ENCODE measurements at regions not wholly inside any gene's neighbourhood (a gene's known extent, or its start where the extent isn't known, plus 50 kb on each side); places are given as distances from the start of the nearest gene placed in this dataset.

DNA sequence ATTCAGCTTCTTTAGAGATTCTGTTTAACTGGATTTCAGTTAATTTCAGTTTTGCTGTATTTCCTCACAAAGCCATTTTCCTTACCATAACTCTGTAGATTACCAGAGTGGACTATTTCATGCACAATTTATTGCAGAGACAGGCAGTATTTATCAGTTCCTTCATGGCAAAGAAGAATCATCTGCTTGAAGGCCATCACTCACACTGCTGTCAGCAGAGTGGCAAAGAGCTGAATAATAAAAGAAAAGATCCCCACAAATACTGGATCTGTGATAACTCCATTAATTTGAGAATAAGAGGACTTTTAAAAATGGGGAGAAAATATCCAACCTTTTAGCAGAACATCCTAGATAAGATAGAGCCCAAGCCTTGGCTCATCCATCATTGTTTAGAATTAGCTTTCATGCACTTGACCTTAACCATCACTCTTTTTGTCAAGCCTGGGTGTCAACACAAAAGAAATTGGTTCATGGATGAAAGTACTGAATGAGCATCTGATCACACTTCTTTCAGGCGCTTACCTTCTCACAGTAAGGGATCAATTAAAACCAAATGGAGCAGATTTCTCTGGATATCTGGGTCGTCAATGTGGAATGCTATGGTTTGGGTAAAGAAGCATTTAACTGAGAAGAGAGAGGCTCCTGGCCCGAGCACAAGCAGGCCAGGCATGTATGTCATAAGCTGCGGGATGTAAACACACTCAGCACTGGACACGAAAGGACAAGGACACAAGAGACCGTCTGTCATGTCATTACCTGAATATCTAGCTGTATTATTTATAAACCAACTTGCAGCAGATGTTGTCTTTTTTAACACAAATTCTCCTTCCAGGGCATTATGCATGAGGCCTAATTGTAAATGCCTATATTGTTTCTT is 376.2 kb downstream of the ZNF521 start:
- peaks cover 0 to 4% of the 10 kb centered on the region in 2 experiments for H3K4me1 ChIP-seq (ENCODE audit: control insufficient read depth in 1 of 2, insufficient read depth in 1 of 2, low read depth in 1 of 2, low read length in 1 of 2)
- TF ChIP-seq, protein P1, sequence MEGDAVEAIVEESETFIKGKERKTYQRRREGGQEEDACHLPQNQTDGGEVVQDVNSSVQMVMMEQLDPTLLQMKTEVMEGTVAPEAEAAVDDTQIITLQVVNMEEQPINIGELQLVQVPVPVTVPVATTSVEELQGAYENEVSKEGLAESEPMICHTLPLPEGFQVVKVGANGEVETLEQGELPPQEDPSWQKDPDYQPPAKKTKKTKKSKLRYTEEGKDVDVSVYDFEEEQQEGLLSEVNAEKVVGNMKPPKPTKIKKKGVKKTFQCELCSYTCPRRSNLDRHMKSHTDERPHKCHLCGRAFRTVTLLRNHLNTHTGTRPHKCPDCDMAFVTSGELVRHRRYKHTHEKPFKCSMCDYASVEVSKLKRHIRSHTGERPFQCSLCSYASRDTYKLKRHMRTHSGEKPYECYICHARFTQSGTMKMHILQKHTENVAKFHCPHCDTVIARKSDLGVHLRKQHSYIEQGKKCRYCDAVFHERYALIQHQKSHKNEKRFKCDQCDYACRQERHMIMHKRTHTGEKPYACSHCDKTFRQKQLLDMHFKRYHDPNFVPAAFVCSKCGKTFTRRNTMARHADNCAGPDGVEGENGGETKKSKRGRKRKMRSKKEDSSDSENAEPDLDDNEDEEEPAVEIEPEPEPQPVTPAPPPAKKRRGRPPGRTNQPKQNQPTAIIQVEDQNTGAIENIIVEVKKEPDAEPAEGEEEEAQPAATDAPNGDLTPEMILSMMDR (IDR thresholded peaks at IDR 0.05), result no peak
- H3K9me3 ChIP-seq, result no peaks in the 10 kb centered on the region

DNA sequence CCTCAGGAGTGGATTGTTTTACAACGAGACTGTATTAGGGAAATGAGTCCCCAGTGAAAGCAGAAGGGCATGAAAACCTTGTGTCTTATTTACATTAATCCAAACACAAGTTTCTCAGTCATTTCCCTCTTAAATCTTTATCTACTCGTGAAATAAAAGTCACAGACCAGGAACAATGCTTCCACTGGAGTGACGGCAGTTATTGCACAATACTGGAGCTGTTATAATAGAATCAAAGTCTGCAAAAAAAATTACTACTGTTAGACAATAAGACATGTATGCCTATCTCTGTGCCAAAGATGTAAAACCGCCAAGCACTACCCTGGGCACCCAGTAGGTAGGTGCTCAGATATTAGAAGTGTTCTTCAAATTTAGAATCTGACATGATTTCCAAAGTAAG is 375.5 kb downstream of the ZNF521 start:
- no peak overlapping the region for H3K4me3 ChIP-seq (ENCODE audit: low read depth in 1 of 2, low read length in 1 of 2)
- no peak overlapping the region for H3K27ac ChIP-seq
- TF ChIP-seq, protein P1 (IDR thresholded peaks at IDR 0.05), result no peak
- H3K4me1 ChIP-seq (ENCODE audit: control insufficient read depth in 1 of 2, insufficient read depth in 1 of 2, low read depth in 1 of 2, low read length in 1 of 2), result no peaks in the 10 kb centered on the region
- no peaks in the 10 kb centered on the region for H3K36me3 ChIP-seq
- no peaks in the 10 kb centered on the region for H3K9me3 ChIP-seq
- no peaks in the 10 kb centered on the region for H3K27me3 ChIP-seq

More for the DNA sequence above, 376.2 kb downstream of the ZNF521 start:
- no peak overlapping the region for H3K27ac ChIP-seq
- H3K27me3 ChIP-seq, result no peaks in the 10 kb centered on the region
- H3K36me3 ChIP-seq, result no peaks in the 10 kb centered on the region
- no peak overlapping the region for H3K4me3 ChIP-seq (ENCODE audit: low read depth in 1 of 2, low read length in 1 of 2)

DNA sequence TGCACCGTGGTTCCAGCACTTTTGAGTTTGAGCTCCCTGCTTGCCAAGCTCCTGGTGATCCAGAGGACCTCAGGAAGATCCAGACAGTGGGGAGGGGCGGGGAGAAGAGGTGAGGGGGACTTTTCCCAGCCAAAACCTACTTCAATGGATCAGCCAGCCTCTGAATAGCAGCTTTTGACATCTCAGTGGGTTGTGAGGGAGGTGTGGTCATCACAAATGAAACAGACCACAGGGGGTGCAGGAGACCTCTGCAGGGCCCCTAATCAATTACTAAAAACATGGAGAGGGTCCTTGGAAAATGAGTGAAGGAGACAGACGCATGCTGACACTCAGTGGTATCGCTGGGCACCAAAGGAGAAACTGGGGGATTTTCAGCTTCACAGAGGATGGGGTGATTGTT is 372.7 kb downstream of the ZNF521 start:
- Histone ChIP-seq H3K36me3 (no peaks in the 10 kb centered on the region), H3K4me1 (ENCODE audit: control insufficient read depth in 1 of 2, insufficient read depth in 1 of 2, low read depth in 1 of 2, low read length in 1 of 2) (no peaks in the 10 kb centered on the region), H3K9me3 (no peaks in the 10 kb centered on the region), H3K27me3 (no peaks in the 10 kb centered on the region), H3K27ac (no peak overlapping the region), H3K4me3 (ENCODE audit: low read depth in 1 of 2, low read length in 1 of 2) (no peak overlapping the region)
- TF ChIP-seq, protein P1 (IDR thresholded peaks at IDR 0.05), result no peak

DNA sequence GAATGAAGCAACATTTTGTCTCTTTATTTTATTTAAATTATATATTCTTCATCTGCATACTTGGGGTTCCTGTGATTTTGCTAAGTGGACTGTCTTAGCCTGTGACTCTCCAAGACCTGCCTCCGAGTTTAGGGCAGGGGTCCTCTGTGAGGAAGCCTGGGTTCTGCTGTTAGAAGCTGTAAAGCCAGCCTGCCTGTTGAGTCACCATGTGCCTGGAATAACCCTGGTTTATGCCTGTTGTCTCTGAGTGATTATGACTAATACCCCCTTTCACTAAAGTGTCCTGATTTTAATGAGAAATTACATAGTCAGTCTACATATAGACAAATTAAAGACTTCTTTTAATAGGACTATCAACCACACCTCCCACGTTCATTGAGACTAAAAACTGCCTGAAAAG is 369.1 kb downstream of the ZNF521 start:
- TF ChIP-seq, protein P1 (IDR thresholded peaks at IDR 0.05), result no peak
- H3K4me1 ChIP-seq (ENCODE audit: control insufficient read depth in 1 of 2, insufficient read depth in 1 of 2, low read depth in 1 of 2, low read length in 1 of 2), result peaks cover 1% of the 10 kb centered on the region in 2 experiments

DNA sequence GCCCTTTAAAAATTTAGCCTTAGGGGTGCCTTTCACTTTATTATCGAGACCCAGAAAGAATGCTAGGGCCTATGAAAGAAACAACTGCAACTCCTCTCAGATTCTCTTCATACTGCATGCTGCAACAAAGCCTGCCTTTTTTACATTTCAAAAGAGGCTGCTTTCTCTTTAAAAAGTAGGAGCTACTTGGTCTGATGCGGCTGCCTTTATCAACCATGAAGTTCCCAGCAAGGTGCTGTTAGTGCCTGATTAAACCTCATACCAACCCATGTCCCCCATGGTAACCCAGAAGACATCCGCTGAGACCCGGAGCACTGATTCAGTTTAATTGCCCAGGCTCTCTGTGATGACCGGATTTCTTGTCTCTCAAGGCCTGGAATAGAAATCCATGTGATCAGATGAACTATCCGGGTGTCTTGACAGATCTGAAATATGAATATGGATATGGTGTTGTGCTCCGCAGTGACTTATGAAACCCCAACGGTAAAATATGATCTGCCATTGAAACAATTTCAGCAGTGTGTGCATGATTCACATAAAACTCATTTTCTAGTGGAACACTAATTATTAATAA is 368.3 kb downstream of the ZNF521 start:
- TF ChIP-seq, protein P1 (IDR thresholded peaks at IDR 0.05), result no peak
- H3K4me1 ChIP-seq (ENCODE audit: control insufficient read depth in 1 of 2, insufficient read depth in 1 of 2, low read depth in 1 of 2, low read length in 1 of 2), result peaks cover 10% of the 10 kb centered on the region in 2 experiments
- H3K27ac ChIP-seq, result no peak overlapping the region
- no peak overlapping the region for H3K4me3 ChIP-seq (ENCODE audit: low read depth in 1 of 2, low read length in 1 of 2)
- no peaks in the 10 kb centered on the region for H3K27me3 ChIP-seq
- no peaks in the 10 kb centered on the region for H3K9me3 ChIP-seq
- no peaks in the 10 kb centered on the region for H3K36me3 ChIP-seq

More for the DNA sequence above, 369.1 kb downstream of the ZNF521 start:
- H3K27me3 ChIP-seq, result no peaks in the 10 kb centered on the region
- no peaks in the 10 kb centered on the region for H3K9me3 ChIP-seq
- H3K27ac ChIP-seq, result no peak overlapping the region
- no peak overlapping the region for H3K4me3 ChIP-seq (ENCODE audit: low read depth in 1 of 2, low read length in 1 of 2)
- H3K36me3 ChIP-seq, result no peaks in the 10 kb centered on the region

All from neutrophil (primary cell).